KBM-7 (cell line): ENCODE measurements at regions not wholly inside any gene's neighbourhood (a gene's known extent, or its start where the extent isn't known, plus 50 kb on each side); places are given as distances from the start of the nearest gene placed in this dataset.

Experiments used
- DNase-seq: peaks from one replicate; pipeline ENCODE4 v3.0.0-alpha.2; 2015
- in situ Hi-C: fragments of 300-500 bp; cut with MboI; formaldehyde crosslinking; loops from 2 replicates; pipeline ENCODE4 v1.14.3; 2020; ENCODE audit warnings: low sequenced_read_pairs, low pct_unique_long_range_greater_than_20kb, mixed read lengths

GRCh38 chr2:211114826-211115455, 558.5 kb downstream of the CPS1 start:
- no peak for DNase-seq
- in situ Hi-C loops: no loop called here

- DNase-seq: no peak
- in situ Hi-C loops: no loop called here
Measured at GRCh38 chr2:211117026-211117425, 560.6 kb downstream of the CPS1 start.

- DNase-seq: no peak
- in situ Hi-C loops: no loop called here
Measured at GRCh38 chr2:211126256-211126655, 569.9 kb downstream of the CPS1 start.

- no peak for DNase-seq
- in situ Hi-C loops: no loop called here
Measured at GRCh38 chr2:211127501-211127900, 571.1 kb downstream of the CPS1 start.

- DNase-seq: no peak
- in situ Hi-C loops: no loop called here
Measured at GRCh38 chr2:211128287-211128686, 571.9 kb downstream of the CPS1 start.

- in situ Hi-C loops: no loop called here
- no peak for DNase-seq
Measured at GRCh38 chr2:211129798-211130197, 573.4 kb downstream of the CPS1 start.

- in situ Hi-C loops: no loop called here
- DNase-seq: no peak
Measured at GRCh38 chr2:211132046-211132445, 575.6 kb downstream of the CPS1 start.

GRCh38 chr2:211132573-211132972, 576.2 kb downstream of the CPS1 start:
- DNase-seq: no peak
- in situ Hi-C loops: no loop called here

- in situ Hi-C loops: no loop called here
- DNase-seq: peak; percentile 9
Measured at GRCh38 chr2:211133766-211134165, 577.4 kb downstream of the CPS1 start.

GRCh38 chr2:211138551-211138950, 582.2 kb downstream of the CPS1 start:
- no peak for DNase-seq
- in situ Hi-C loops: no loop called here

- DNase-seq: no peak
Measured at GRCh38 chr2:211141646-211142045, 585.2 kb downstream of the CPS1 start.

GRCh38 chr2:211144078-211144477, 587.7 kb downstream of the CPS1 start:
- no peak for DNase-seq
- in situ Hi-C loops: no loop called here

More at GRCh38 chr2:211141646-211142045, 585.2 kb downstream of the CPS1 start:
- in situ Hi-C loops: no loop called here

GRCh38 chr2:211144974-211145665, 588.7 kb downstream of the CPS1 start:
- in situ Hi-C loops: no loop called here
- no peak for DNase-seq

- DNase-seq: no peak
- in situ Hi-C loops: no loop called here
Measured at GRCh38 chr2:211149731-211150130, 593.3 kb downstream of the CPS1 start.

GRCh38 chr2:211157211-211157610, 600.8 kb downstream of the CPS1 start:
- in situ Hi-C loops: no loop called here
- no peak for DNase-seq

- in situ Hi-C loops: no loop called here
- DNase-seq: peak; percentile 52
Measured at GRCh38 chr2:211157856-211158463, 601.6 kb downstream of the CPS1 start.

GRCh38 chr2:211159972-211160371, 603.6 kb downstream of the CPS1 start:
- no peak for DNase-seq
- in situ Hi-C loops: no loop called here

GRCh38 chr2:211161236-211161635, 604.8 kb downstream of the CPS1 start:
- in situ Hi-C loops: no loop called here
- DNase-seq: no peak

- in situ Hi-C loops: no loop called here
- no peak for DNase-seq
Measured at GRCh38 chr2:211162911-211163310, 606.5 kb downstream of the CPS1 start.

- DNase-seq: no peak
- in situ Hi-C loops: no loop called here
Measured at GRCh38 chr2:211170843-211171242, 614.4 kb downstream of the CPS1 start.

- DNase-seq: no peak
- in situ Hi-C loops: no loop called here
Measured at GRCh38 chr2:211174021-211174420, 617.6 kb downstream of the CPS1 start.
